Activated CD8-positive, alpha-beta memory T cell treated with anti-CD3 and anti-CD28 coated beads, Interleukin-2, amount 10 ng/mL, durations not matched to agents 7 days and 5 days (primary cell): ENCODE measurements at regions not wholly inside any gene's neighbourhood (a gene's known extent, or its start where the extent isn't known, plus 50 kb on each side); places are given as distances from the start of the nearest gene placed in this dataset.
"Not testable (repeated sequence)": the region's sequence is repeated elsewhere in the genome, so short reads cannot be mapped to it uniquely, and the experiment has no call there.

Source experiments
- ATAC-seq: fragments of 150-1000 bp; cut with Tn5 transposase; one replicate; pipeline ENCODE4 v1.10.0; 2021; ENCODE audit warnings: moderate library complexity
- CTCF ChIA-PET: fragments of 350-600 bp; sonication (Branson Sonifier 250); formaldehyde crosslinking; loops from one replicate; lab custom pipeline; 2021; ENCODE audit warnings: antibody characterized with exemption; lab: Charles Lee
- DNase-seq: peaks from one replicate; pipeline ENCODE4 v3.0.0-alpha.2; 2020
- H3K27ac Mint-ChIP-seq: one replicate; pipeline ENCODE4 v1.8.0; 2021; ENCODE audit warnings: mild to moderate bottlenecking, mixed read lengths
- H3K27me3 Mint-ChIP-seq: one replicate; pipeline ENCODE4 v1.8.0; 2021; ENCODE audit warnings: mixed read lengths
- H3K36me3 Mint-ChIP-seq: one replicate; pipeline ENCODE4 v1.8.0; 2021; ENCODE audit warnings: mild to moderate bottlenecking, mixed read lengths
- H3K4me1 Mint-ChIP-seq: one replicate; pipeline ENCODE4 v1.8.0; 2021; ENCODE audit warnings: mixed read lengths
- H3K4me3 Mint-ChIP-seq: one replicate; pipeline ENCODE4 v1.8.0; 2021; ENCODE audit warnings: mild to moderate bottlenecking, moderate library complexity, mixed read lengths
- H3K9me3 Mint-ChIP-seq: one replicate; pipeline ENCODE4 v1.8.0; 2022; ENCODE audit warnings: low read depth, mixed read lengths

GRCh38 chr2:192416060-192416459, 221.3 kb upstream of the TMEFF2 start:
- Mint-ChIP-seq H3K27me3 (no peaks in the 10 kb centered on the region), H3K4me1 (no peaks in the 10 kb centered on the region), H3K4me3 (no peak overlapping the region), H3K36me3 (no peaks in the 10 kb centered on the region), H3K27ac (no peak overlapping the region), H3K9me3 (peaks cover 2% of the 10 kb centered on the region)
- CTCF ChIA-PET, result no interaction called here
- no peak for ATAC-seq
- no peak for DNase-seq

- peaks cover 2% of the 10 kb centered on the region for H3K9me3 Mint-ChIP-seq
- no peak for ATAC-seq
- no peaks in the 10 kb centered on the region for H3K36me3 Mint-ChIP-seq
- no peak overlapping the region for H3K27ac Mint-ChIP-seq
- H3K4me1 Mint-ChIP-seq, result no peaks in the 10 kb centered on the region
- CTCF ChIA-PET, result no interaction called here
- H3K4me3 Mint-ChIP-seq, result no peak overlapping the region
- DNase-seq, result no peak
- H3K27me3 Mint-ChIP-seq, result no peaks in the 10 kb centered on the region
These were observed 220.1 kb upstream of the TMEFF2 start for GRCh38 chr2:192414794-192415193.

- no peak for DNase-seq
- CTCF ChIA-PET, result no interaction called here
- no peaks in the 10 kb centered on the region for H3K36me3 Mint-ChIP-seq
- no peak overlapping the region for H3K4me3 Mint-ChIP-seq
- no peaks in the 10 kb centered on the region for H3K4me1 Mint-ChIP-seq
- no peaks in the 10 kb centered on the region for H3K9me3 Mint-ChIP-seq
- H3K27ac Mint-ChIP-seq, result no peak overlapping the region
- no peaks in the 10 kb centered on the region for H3K27me3 Mint-ChIP-seq
- ATAC-seq, result no peak
These were observed 219.3 kb upstream of the TMEFF2 start for GRCh38 chr2:192413812-192414681.

GRCh38 chr2:192412866-192413265, 218.1 kb upstream of the TMEFF2 start:
- H3K4me1 Mint-ChIP-seq, H3K36me3 Mint-ChIP-seq, H3K27ac Mint-ChIP-seq, DNase-seq, H3K27me3 Mint-ChIP-seq, ATAC-seq, H3K9me3 Mint-ChIP-seq, H3K4me3 Mint-ChIP-seq, CTCF ChIA-PET: not testable (repeated sequence)

GRCh38 chr2:192412394-192412793, 217.7 kb upstream of the TMEFF2 start:
- Mint-ChIP-seq H3K4me3 (no peak overlapping the region), H3K4me1 (no peaks in the 10 kb centered on the region), H3K27ac (no peak overlapping the region), H3K36me3 (no peaks in the 10 kb centered on the region), H3K27me3 (no peaks in the 10 kb centered on the region), H3K9me3 (no peaks in the 10 kb centered on the region)
- CTCF ChIA-PET, result no interaction called here
- DNase-seq (no peak), ATAC-seq (no peak)

GRCh38 chr2:192411755-192412154, 217.0 kb upstream of the TMEFF2 start:
- Mint-ChIP-seq H3K9me3 (no peaks in the 10 kb centered on the region), H3K27ac (no peak overlapping the region), H3K36me3 (no peaks in the 10 kb centered on the region), H3K4me1 (no peaks in the 10 kb centered on the region), H3K27me3 (no peaks in the 10 kb centered on the region), H3K4me3 (no peak overlapping the region)
- DNase-seq, result no peak
- CTCF ChIA-PET, result no interaction called here
- ATAC-seq, result no peak

GRCh38 chr2:192410319-192410718, 215.6 kb upstream of the TMEFF2 start:
- Mint-ChIP-seq H3K4me3 (no peak overlapping the region), H3K27me3 (no peaks in the 10 kb centered on the region), H3K27ac (no peak overlapping the region), H3K36me3 (no peaks in the 10 kb centered on the region), H3K4me1 (no peaks in the 10 kb centered on the region), H3K9me3 (no peaks in the 10 kb centered on the region)
- ATAC-seq, result no peak
- CTCF ChIA-PET, result no interaction called here
- no peak for DNase-seq

GRCh38 chr2:192407692-192408091, 213.0 kb upstream of the TMEFF2 start:
- Mint-ChIP-seq H3K27ac (no peak overlapping the region), H3K4me1 (no peaks in the 10 kb centered on the region), H3K27me3 (no peaks in the 10 kb centered on the region), H3K9me3 (no peaks in the 10 kb centered on the region), H3K36me3 (no peaks in the 10 kb centered on the region), H3K4me3 (no peak overlapping the region)
- ATAC-seq (no peak), DNase-seq (no peak)
- CTCF ChIA-PET, result no interaction called here

- Mint-ChIP-seq H3K27ac (no peak overlapping the region), H3K4me3 (no peak overlapping the region), H3K4me1 (no peaks in the 10 kb centered on the region), H3K36me3 (no peaks in the 10 kb centered on the region), H3K27me3 (no peaks in the 10 kb centered on the region), H3K9me3 (peaks cover 2% of the 10 kb centered on the region)
- CTCF ChIA-PET, result no interaction called here
- no peak for DNase-seq
- ATAC-seq, result no peak
These were observed 203.5 kb upstream of the TMEFF2 start for GRCh38 chr2:192398236-192398635.

GRCh38 chr2:192394605-192395004, 199.9 kb upstream of the TMEFF2 start:
- H3K4me3 Mint-ChIP-seq, result no peak overlapping the region
- ATAC-seq, result no peak
- H3K4me1 Mint-ChIP-seq, result no peaks in the 10 kb centered on the region
- H3K9me3 Mint-ChIP-seq, result peaks cover 2% of the 10 kb centered on the region
- CTCF ChIA-PET, result no interaction called here
- H3K27me3 Mint-ChIP-seq, result no peaks in the 10 kb centered on the region
- H3K27ac Mint-ChIP-seq, result no peak overlapping the region
- DNase-seq, result no peak
- no peaks in the 10 kb centered on the region for H3K36me3 Mint-ChIP-seq

- DNase-seq, result no peak
- H3K4me3 Mint-ChIP-seq, result no peak overlapping the region
- no peaks in the 10 kb centered on the region for H3K9me3 Mint-ChIP-seq
- no peaks in the 10 kb centered on the region for H3K36me3 Mint-ChIP-seq
- H3K4me1 Mint-ChIP-seq, result no peaks in the 10 kb centered on the region
- no peaks in the 10 kb centered on the region for H3K27me3 Mint-ChIP-seq
- ATAC-seq, result no peak
- H3K27ac Mint-ChIP-seq, result no peak overlapping the region
- CTCF ChIA-PET, result no interaction called here
These were observed 196.3 kb upstream of the TMEFF2 start for GRCh38 chr2:192391041-192391440.

- Mint-ChIP-seq H3K36me3 (no peaks in the 10 kb centered on the region), H3K9me3 (no peaks in the 10 kb centered on the region), H3K4me3 (no peak overlapping the region), H3K27ac (no peak overlapping the region), H3K27me3 (no peaks in the 10 kb centered on the region), H3K4me1 (no peaks in the 10 kb centered on the region)
- no peak for ATAC-seq
- CTCF ChIA-PET, result no interaction called here
- no peak for DNase-seq
These were observed 195.7 kb upstream of the TMEFF2 start for GRCh38 chr2:192390401-192390800.

- not testable (repeated sequence) for H3K36me3 Mint-ChIP-seq, H3K9me3 Mint-ChIP-seq
These were observed 189.5 kb upstream of the TMEFF2 start for GRCh38 chr2:192384191-192384590.

GRCh38 chr2:192381082-192381481, 186.3 kb upstream of the TMEFF2 start:
- Mint-ChIP-seq H3K4me1 (no peaks in the 10 kb centered on the region), H3K27me3 (no peaks in the 10 kb centered on the region), H3K27ac (no peak overlapping the region), H3K4me3 (no peak overlapping the region), H3K9me3 (peaks cover 3% of the 10 kb centered on the region), H3K36me3 (no peaks in the 10 kb centered on the region)
- ATAC-seq (no peak), DNase-seq (no peak)
- CTCF ChIA-PET, result no interaction called here

More at GRCh38 chr2:192384191-192384590, 189.5 kb upstream of the TMEFF2 start:
- H3K27me3 Mint-ChIP-seq, H3K4me1 Mint-ChIP-seq, H3K27ac Mint-ChIP-seq, H3K4me3 Mint-ChIP-seq, DNase-seq, CTCF ChIA-PET, ATAC-seq: not testable (repeated sequence)
